Fibroblast of peridontal ligament (primary cell): ENCODE measurements at regions not wholly inside any gene's neighbourhood (a gene's known extent, or its start where the extent isn't known, plus 50 kb on each side); places are given as distances from the start of the nearest gene placed in this dataset.

Experiments used
- DNase-seq: peaks from one replicate; pipeline ENCODE4 v3.0.0-alpha.2; 2010; ENCODE audit errors: extremely low read depth

GRCh38 chr13:99663185-99663825 lies 162.0 kb downstream of the TM9SF2 start:
- no peak for DNase-seq

GRCh38 chr13:99662678-99663077 lies 161.4 kb downstream of the TM9SF2 start:
- DNase-seq: no peak

- DNase-seq: no peak
Observed at GRCh38 chr13:99661791-99662190, 160.5 kb downstream of the TM9SF2 start.

- no peak for DNase-seq
Observed at GRCh38 chr13:99659866-99660554, 158.7 kb downstream of the TM9SF2 start.

GRCh38 chr13:99659226-99659625 lies 158.0 kb downstream of the TM9SF2 start:
- no peak for DNase-seq

GRCh38 chr13:99658261-99658991 lies 157.2 kb downstream of the TM9SF2 start:
- DNase-seq: peak; percentile 79

GRCh38 chr13:99657848-99658260 lies 156.6 kb downstream of the TM9SF2 start:
- DNase-seq: peak; percentile 28

- no peak for DNase-seq
Observed at GRCh38 chr13:99656844-99657381, 155.6 kb downstream of the TM9SF2 start.

- DNase-seq: peak; percentile 81
Observed at GRCh38 chr13:99656092-99656745, 154.9 kb downstream of the TM9SF2 start.

GRCh38 chr13:99655351-99656091 lies 154.2 kb downstream of the TM9SF2 start:
- DNase-seq: peak; percentile 5

- no peak for DNase-seq
Observed at GRCh38 chr13:99654076-99654475, 152.8 kb downstream of the TM9SF2 start.

GRCh38 chr13:99653526-99653925 lies 152.3 kb downstream of the TM9SF2 start:
- DNase-seq: no peak

- DNase-seq: no peak
Observed at GRCh38 chr13:99652901-99653300, 151.6 kb downstream of the TM9SF2 start.

- DNase-seq: no peak
Observed at GRCh38 chr13:99652141-99652540, 150.9 kb downstream of the TM9SF2 start.

GRCh38 chr13:99651016-99651415 lies 149.7 kb downstream of the TM9SF2 start:
- no peak for DNase-seq

GRCh38 chr13:99650410-99650809 lies 149.1 kb downstream of the TM9SF2 start:
- DNase-seq: no peak

- DNase-seq: no peak
Observed at GRCh38 chr13:99648927-99649326, 147.7 kb downstream of the TM9SF2 start.

GRCh38 chr13:99648066-99648665 lies 146.9 kb downstream of the TM9SF2 start:
- DNase-seq: no peak

- DNase-seq: no peak
Observed at GRCh38 chr13:99647596-99647985, 146.3 kb downstream of the TM9SF2 start.

GRCh38 chr13:99646866-99647595 lies 145.8 kb downstream of the TM9SF2 start:
- no peak for DNase-seq
